HepG2 (cell line): ENCODE measurements at regions not wholly inside any gene's neighbourhood (a gene's known extent, or its start where the extent isn't known, plus 50 kb on each side); places are given as distances from the start of the nearest gene placed in this dataset.
A peak's percentile ranks its signal among the peaks of the same experiment; 100 is the strongest.

Experiments
- EP300 ChIP-seq, 3 experiments: sonication (generic) in 1 of 3; formaldehyde crosslinking in 1 of 3; IDR thresholded peaks; 2 replicates each; pipeline versions ENCODE4 v1.5.1 to v1.6.1; 2011 to 2020; ENCODE audit warnings: low read depth in 2 of 3, low read length in 2 of 3, borderline replicate concordance in 1 of 3, improper control_type of control experiment in 1 of 3, mild to moderate bottlenecking in 1 of 3, missing genetic modification reagents in 1 of 3, moderate library complexity in 1 of 3
- HNRNPH1 ChIP-seq: fragments of 200-400 bp; formaldehyde crosslinking; optimal IDR thresholded peaks from 2 replicates; pipeline ENCODE3; 2017; ENCODE audit warnings: mild to moderate bottlenecking, low read depth, low read length
- ZNF225 ChIP-seq: sonication (generic); formaldehyde crosslinking; IDR thresholded peaks from 2 replicates; pipeline ENCODE4 v1.4.0; 2020; ENCODE audit warnings: mild to moderate bottlenecking, missing genetic modification reagents
- ZNF558 ChIP-seq: sonication (generic); formaldehyde crosslinking; IDR thresholded peaks from 2 replicates; pipeline ENCODE4 v1.9.0; 2022; ENCODE audit warnings: mild to moderate bottlenecking, missing genetic modification reagents, borderline replicate concordance
- TF ChIP-seq, protein P1 (sequence below): sonication (generic); formaldehyde crosslinking; IDR thresholded peaks from 2 replicates; pipeline ENCODE4 v1.5.1; 2020; ENCODE audit warnings: mild to moderate bottlenecking, missing genetic modification reagents, moderate library complexity
- TF ChIP-seq, protein P2 (sequence below): sonication (generic); formaldehyde crosslinking; IDR thresholded peaks from 2 replicates; pipeline ENCODE4 v1.5.0; 2020; ENCODE audit warnings: mild to moderate bottlenecking, missing genetic modification reagents, borderline replicate concordance
- TF ChIP-seq, protein P3 (sequence below): sonication (generic); formaldehyde crosslinking; IDR thresholded peaks from 2 replicates; pipeline ENCODE4 v1.4.0; 2020; ENCODE audit warnings: low read depth, missing genetic modification reagents
- TF ChIP-seq, protein P4 (sequence below): sonication (generic); formaldehyde crosslinking; IDR thresholded peaks from 2 replicates; pipeline ENCODE4 v1.5.1; 2020; ENCODE audit warnings: mild to moderate bottlenecking, missing genetic modification reagents

DNA sequence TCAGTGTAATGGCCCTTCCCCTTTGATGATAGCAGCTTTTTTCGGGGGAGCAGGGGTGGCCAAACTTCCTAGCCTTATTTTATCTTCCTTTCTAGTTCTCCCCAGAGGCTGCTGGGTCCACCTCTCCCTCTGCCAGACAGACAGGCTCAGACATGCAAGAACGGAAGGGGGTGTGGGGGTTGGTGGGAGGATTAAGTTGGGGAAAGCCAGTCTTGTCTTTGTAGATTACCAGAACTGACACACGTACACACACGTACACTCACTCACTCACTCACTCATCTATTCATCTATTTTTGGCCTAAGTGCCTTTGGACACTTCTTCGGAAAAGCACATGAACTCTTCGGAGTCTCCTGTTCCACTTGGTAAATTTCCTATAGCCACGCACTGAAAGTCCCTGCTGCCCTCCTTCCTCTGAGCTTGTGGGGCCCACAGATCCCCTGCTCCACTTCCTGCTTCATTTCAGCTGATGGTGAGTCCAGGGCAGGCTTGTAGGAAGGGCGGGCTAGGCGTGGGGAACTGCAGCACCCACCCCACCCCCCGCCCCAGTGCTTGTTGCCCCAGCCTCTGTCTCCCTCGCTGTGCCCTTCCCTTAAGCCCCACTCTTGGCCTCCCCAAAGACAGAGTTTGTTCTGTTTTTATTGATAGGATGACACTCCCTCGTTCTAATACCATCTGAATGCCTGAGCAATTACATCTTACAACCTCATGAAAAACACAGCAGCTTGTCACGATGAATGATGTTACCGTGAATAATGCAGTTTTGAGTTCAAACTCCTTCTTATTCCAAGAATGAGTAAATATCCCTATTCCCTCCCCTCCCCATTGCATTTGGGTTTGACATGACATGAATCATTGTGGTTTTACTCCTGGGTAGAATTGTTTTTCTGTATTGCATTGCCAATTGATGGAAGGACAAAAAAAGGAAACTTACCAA is 60.7 kb upstream of the ATP5PO start (continued):
- TF ChIP-seq, protein P1, sequence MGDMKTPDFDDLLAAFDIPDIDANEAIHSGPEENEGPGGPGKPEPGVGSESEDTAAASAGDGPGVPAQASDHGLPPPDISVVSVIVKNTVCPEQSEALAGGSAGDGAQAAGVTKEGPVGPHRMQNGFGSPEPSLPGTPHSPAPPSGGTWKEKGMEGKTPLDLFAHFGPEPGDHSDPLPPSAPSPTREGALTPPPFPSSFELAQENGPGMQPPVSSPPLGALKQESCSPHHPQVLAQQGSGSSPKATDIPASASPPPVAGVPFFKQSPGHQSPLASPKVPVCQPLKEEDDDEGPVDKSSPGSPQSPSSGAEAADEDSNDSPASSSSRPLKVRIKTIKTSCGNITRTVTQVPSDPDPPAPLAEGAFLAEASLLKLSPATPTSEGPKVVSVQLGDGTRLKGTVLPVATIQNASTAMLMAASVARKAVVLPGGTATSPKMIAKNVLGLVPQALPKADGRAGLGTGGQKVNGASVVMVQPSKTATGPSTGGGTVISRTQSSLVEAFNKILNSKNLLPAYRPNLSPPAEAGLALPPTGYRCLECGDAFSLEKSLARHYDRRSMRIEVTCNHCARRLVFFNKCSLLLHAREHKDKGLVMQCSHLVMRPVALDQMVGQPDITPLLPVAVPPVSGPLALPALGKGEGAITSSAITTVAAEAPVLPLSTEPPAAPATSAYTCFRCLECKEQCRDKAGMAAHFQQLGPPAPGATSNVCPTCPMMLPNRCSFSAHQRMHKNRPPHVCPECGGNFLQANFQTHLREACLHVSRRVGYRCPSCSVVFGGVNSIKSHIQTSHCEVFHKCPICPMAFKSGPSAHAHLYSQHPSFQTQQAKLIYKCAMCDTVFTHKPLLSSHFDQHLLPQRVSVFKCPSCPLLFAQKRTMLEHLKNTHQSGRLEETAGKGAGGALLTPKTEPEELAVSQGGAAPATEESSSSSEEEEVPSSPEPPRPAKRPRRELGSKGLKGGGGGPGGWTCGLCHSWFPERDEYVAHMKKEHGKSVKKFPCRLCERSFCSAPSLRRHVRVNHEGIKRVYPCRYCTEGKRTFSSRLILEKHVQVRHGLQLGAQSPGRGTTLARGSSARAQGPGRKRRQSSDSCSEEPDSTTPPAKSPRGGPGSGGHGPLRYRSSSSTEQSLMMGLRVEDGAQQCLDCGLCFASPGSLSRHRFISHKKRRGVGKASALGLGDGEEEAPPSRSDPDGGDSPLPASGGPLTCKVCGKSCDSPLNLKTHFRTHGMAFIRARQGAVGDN = peak; percentile 48
- TF ChIP-seq, protein P2, sequence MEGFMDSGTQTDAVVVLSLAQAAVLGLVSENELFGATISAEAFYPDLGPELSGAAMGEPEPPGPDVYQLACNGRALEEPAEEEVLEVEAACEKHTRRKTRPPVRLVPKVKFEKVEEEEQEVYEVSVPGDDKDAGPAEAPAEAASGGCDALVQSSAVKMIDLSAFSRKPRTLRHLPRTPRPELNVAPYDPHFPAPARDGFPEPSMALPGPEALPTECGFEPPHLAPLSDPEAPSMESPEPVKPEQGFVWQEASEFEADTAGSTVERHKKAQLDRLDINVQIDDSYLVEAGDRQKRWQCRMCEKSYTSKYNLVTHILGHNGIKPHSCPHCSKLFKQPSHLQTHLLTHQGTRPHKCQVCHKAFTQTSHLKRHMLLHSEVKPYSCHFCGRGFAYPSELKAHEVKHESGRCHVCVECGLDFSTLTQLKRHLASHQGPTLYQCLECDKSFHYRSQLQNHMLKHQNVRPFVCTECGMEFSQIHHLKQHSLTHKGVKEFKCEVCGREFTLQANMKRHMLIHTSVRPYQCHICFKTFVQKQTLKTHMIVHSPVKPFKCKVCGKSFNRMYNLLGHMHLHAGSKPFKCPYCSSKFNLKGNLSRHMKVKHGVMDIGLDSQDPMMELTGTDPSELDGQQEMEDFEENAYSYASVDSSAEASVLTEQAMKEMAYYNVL (CRISPR knock-in tag) = 0 out of 2 replicates have a peak, but pooled peaks have one; percentile 28
- TF ChIP-seq ZNF225 (CRISPR knock-in tag) (no peak), EP300 (IDR thresholded peaks at IDR 0.05; ENCODE audit: low read depth in 2 of 2, low read length in 2 of 2) (peak in 1 of 2 experiments; percentile 50; a peak in 1 of 4 replicates), EP300 (CRISPR knock-in tag; IDR thresholded peaks at IDR 0.05; ENCODE audit: borderline replicate concordance) (no peak), ZNF558 (CRISPR knock-in tag) (no peak), HNRNPH1 (no peak)
- TF ChIP-seq, protein P3, sequence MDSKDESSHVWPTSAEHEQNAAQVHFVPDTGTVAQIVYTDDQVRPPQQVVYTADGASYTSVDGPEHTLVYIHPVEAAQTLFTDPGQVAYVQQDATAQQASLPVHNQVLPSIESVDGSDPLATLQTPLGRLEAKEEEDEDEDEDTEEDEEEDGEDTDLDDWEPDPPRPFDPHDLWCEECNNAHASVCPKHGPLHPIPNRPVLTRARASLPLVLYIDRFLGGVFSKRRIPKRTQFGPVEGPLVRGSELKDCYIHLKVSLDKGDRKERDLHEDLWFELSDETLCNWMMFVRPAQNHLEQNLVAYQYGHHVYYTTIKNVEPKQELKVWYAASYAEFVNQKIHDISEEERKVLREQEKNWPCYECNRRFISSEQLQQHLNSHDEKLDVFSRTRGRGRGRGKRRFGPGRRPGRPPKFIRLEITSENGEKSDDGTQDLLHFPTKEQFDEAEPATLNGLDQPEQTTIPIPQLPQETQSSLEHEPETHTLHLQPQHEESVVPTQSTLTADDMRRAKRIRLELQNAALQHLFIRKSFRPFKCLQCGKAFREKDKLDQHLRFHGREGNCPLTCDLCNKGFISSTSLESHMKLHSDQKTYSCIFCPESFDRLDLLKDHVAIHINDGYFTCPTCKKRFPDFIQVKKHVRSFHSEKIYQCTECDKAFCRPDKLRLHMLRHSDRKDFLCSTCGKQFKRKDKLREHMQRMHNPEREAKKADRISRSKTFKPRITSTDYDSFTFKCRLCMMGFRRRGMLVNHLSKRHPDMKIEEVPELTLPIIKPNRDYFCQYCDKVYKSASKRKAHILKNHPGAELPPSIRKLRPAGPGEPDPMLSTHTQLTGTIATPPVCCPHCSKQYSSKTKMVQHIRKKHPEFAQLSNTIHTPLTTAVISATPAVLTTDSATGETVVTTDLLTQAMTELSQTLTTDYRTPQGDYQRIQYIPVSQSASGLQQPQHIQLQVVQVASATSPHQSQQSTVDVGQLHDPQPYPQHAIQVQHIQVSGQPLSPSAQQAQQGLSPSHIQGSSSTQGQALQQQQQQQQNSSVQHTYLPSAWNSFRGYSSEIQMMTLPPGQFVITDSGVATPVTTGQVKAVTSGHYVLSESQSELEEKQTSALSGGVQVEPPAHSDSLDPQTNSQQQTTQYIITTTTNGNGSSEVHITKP (CRISPR knock-in tag) = no peak
- TF ChIP-seq, protein P4, sequence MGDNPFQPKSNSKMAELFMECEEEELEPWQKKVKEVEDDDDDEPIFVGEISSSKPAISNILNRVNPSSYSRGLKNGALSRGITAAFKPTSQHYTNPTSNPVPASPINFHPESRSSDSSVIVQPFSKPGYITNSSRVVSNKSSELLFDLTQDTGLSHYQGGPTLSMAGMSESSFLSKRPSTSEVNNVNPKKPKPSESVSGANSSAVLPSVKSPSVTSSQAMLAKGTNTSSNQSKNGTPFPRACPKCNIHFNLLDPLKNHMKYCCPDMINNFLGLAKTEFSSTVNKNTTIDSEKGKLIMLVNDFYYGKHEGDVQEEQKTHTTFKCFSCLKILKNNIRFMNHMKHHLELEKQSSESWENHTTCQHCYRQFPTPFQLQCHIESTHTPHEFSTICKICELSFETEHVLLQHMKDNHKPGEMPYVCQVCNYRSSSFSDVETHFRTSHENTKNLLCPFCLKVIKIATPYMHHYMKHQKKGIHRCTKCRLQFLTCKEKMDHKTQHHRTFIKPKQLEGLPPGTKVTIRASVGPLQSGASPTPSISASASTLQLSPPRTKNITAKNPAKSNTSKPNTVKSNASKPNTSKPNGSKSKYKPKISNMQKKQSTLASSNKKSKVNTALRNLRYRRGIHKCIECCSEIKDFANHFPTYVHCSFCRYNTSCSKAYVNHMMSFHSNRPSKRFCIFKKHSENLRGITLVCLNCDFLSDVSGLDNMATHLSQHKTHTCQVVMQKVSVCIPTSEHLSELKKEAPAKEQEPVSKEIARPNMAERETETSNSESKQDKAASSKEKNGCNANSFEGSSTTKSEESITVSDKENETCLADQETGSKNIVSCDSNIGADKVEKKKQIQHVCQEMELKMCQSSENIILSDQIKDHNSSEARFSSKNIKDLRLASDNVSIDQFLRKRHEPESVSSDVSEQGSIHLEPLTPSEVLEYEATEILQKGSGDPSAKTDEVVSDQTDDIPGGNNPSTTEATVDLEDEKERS = no peak
